ENCODE measurements at regions not wholly inside any gene's neighbourhood (a gene's known extent, or its start where the extent isn't known, plus 50 kb on each side); places are given as distances from the start of the nearest gene placed in this dataset.

DNA sequence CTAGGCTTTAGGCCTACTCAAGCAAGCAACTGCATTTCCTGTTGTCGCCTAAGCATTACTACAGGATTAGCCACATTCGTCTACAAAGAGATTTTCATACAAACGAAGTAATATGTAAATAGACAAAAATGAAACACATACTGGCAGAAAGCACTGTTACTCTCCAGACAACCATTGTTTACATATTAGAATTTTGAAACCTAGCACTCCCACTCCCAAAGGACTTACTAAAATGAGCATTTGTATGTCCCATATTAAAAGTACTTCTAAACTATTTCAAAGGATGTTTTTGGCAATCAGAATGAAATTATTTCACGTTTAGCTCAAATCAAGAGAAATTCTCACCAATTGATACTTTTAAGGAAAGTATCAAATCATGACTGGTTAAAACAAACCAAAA, 570.8 kb downstream of the PRR32 start:
- H3K4me3 ChIP-seq (ENCODE audit: low read depth, low read length) = no peak overlapping the region
- TF ChIP-seq, protein P1, sequence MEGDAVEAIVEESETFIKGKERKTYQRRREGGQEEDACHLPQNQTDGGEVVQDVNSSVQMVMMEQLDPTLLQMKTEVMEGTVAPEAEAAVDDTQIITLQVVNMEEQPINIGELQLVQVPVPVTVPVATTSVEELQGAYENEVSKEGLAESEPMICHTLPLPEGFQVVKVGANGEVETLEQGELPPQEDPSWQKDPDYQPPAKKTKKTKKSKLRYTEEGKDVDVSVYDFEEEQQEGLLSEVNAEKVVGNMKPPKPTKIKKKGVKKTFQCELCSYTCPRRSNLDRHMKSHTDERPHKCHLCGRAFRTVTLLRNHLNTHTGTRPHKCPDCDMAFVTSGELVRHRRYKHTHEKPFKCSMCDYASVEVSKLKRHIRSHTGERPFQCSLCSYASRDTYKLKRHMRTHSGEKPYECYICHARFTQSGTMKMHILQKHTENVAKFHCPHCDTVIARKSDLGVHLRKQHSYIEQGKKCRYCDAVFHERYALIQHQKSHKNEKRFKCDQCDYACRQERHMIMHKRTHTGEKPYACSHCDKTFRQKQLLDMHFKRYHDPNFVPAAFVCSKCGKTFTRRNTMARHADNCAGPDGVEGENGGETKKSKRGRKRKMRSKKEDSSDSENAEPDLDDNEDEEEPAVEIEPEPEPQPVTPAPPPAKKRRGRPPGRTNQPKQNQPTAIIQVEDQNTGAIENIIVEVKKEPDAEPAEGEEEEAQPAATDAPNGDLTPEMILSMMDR (IDR thresholded peaks at IDR 0.05; ENCODE audit: control insufficient read depth, extremely low read depth, insufficient read depth) = no peak
- DNase-seq (ENCODE audit: low read depth) = no peak

DNA sequence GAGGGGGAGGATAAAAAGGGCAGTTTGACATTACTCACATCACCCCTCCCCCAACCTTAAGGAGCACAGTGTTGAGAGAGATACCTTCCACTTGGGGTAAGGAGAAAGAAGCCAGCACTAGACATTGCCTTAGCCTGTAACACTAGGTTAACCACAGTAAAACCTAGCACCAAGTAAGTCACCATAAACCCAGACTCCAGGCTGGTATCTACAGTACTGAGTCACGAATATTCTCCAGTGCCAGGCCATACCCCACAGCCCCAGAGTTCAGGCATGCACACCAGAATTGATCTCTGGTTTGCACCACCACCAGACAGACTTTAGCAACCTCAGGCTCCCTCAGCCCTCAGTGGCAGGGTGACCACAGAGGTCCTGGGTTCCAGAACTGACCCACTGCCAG, 570.4 kb downstream of the PRR32 start:
- no peak overlapping the region for H3K4me3 ChIP-seq (ENCODE audit: low read depth, low read length)
- TF ChIP-seq, protein P1 (IDR thresholded peaks at IDR 0.05; ENCODE audit: control insufficient read depth, extremely low read depth, insufficient read depth) = no peak

More for the DNA sequence above, 570.4 kb downstream of the PRR32 start:
- no peak for DNase-seq (ENCODE audit: low read depth)

Data from LNCaP clone FGC (cell line).